Muscle of back (tissue), 3 donors: ENCODE measurements at regions not wholly inside any gene's neighbourhood (a gene's known extent, or its start where the extent isn't known, plus 50 kb on each side); places are given as distances from the start of the nearest gene placed in this dataset.
"Not testable (repeated sequence)": the region's sequence is repeated elsewhere in the genome, so short reads cannot be mapped to it uniquely, and the experiment has no call there.

Experiments
- DNase-seq, 3 donors: peaks; one replicate each; pipeline versions ENCODE4 v3.0.0 to v3.0.0-alpha.2; 2013

DNA sequence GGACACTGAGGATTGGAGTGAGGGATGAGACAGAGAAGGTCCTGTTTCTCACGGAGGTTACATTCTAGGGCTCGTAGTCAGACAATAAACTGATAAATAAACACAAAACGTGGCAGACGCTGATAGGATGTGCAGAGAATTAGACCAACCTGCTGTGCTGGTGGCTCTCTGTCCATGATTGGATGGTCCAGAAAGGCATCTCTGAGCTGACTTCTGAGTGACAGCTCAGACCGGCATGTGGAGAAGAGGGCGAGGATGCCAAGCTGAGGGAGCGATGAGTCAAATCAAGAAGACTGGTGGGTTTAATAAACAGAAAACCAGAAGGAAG, 132.3 kb upstream of the TAF11L2 start:
- DNase-seq = no peak

DNA sequence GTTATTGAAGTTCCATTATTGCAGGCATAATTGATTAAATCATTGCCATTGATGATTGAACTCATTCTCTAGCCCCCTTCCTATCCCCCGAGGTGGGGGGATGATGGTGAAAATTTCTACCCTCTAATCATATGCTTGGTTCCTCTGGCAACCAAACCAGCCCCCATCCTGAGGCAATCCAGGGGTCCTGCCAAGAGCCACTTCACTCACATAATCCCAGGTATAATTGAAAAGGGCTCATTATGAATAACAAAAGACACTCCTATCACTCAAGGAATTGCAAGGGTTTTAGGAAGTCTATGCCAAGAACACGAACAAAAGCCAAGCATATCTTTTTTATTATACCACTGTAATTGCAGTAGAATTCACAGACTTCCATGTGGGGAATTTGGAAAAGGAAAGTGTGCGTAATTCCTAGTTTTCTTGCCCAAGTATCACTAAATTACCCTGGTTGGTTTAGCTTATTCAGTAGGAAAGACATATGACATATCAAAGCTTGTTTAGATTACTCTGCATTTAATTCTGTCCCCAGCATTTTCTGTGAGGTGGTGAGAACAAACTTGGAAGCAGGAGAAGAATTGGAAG, 130.7 kb upstream of the TAF11L2 start:
- DNase-seq = no peak

DNA sequence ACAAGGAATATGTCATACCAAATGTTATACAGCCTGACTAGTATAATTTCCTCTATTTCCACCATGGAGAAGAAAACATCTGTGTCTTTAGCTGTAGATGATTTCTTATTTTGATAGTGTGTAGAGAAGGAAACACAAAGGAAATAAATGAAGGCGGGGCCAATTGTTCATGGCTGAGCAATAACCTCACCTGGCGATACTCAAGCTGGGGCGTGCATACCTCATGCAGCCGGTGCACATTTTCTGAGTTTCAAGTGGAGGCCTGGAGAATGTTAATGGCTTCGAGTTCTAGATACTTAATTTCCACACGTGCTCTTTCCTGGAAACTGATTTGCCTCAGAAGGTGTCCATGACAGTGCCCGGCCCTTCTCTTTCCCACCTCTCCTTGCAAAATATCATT, 127.4 kb upstream of the TAF11L2 start:
- no peak for DNase-seq

DNA sequence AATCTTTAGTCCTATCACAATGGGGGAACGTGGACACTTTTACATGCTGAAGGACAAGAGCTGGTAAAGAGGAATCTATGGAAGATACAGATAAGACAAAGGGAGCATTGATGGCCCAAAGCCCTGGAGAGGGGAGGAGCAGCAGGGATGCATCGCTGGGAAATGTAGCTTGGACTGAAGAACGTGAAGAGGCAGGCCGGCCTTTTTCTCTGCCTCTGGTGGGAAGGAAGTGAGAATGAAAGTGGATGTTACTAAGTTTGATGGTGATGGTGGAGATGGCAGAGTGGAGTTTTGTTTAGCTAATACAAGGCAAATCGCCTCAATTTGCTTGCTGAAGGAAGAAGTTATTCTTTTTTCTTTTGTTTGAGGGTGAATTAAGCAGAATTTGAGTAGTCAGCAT, 124.6 kb upstream of the TAF11L2 start:
- no peak for DNase-seq

DNA sequence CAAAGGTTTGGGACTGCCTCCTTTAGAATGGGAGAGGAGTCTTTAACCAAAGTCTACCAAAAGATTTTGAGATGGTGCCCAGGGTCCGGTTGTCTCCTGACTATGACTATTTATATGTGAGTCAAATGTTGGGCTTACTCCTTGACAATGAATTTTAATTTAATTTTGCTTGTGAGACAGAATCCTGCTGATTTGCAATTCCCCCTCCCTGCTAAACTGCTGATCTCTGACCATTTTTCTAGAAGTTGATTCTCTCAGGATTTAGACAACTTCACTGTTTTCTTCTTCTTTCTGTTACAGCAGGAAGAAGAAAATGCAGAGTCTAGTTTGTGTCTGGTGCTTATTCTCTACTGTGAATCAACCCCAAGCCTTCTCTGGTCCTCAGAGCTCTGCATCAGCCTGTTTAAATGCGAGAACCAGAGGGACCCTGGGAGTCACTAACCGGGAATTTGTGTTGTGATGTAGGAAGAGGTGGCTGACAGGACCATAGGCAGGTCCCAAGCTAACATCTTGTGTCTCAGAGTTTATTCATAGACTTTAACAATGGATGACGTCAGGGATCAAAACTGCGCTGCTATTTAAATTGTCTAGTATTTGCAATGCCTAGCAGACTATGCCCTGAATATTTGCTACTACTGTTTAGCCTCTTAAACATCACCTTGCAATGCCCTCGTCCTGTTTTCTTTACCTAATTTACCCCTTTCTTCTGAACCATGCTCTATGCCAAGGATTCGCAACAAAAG, 124.0 kb upstream of the TAF11L2 start:
- DNase-seq = no peak

DNA sequence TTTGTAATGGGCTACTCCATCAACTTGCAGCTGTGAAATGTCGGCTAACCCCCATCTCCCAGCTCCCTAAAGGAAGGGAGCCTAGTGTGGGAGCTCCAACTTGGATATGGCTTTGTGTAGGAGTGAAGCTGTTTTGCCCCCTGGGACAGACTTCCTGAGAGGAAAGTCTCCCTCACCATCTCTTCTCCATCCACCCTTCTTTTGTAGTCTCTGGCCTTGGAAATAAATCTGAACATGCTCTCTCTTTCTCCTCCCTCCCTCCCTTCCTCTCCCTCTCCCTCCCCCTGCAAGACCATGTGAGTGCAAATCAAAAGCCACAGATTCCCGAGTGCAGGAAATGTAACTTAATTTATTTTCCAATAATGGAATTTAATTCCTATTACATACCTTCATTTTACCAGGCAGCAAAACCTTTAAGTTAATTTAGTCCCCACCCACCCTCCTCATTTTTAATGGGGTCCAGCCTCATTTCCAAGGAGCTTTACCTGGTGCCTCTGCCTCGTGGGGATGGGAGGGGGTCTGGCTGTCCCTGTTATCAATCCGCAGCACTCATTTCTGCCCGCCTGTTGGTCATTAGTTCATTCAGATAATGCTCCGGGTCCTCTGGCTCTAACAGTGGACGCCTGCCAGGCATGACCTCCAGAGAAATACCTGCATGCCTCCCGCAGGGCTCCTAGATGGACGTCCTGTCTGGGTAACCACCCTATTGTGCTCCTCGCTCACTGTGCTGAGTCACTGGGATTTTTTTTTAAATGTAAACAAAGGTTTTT, 122.9 kb upstream of the TAF11L2 start:
- DNase-seq = no peak

DNA sequence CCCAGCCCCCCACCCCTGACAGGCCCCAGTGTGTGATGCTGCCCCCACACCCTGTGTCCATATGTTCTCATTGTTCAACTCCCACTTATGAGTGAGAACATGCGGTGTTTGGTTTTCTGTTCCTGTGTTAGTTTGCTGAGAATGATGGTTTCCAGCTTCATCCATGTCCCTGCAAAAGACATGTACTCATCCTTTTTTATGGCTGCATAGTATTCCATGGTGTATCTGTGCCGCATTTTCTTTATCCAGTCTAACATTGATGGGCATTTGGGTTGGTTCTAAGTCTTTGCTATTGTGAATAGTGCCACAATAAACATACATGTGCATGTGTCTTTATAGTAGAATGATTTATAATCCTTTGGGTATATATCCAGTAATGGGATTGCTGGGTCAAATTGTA, 122.1 kb upstream of the TAF11L2 start:
- not testable (repeated sequence) for DNase-seq

DNA sequence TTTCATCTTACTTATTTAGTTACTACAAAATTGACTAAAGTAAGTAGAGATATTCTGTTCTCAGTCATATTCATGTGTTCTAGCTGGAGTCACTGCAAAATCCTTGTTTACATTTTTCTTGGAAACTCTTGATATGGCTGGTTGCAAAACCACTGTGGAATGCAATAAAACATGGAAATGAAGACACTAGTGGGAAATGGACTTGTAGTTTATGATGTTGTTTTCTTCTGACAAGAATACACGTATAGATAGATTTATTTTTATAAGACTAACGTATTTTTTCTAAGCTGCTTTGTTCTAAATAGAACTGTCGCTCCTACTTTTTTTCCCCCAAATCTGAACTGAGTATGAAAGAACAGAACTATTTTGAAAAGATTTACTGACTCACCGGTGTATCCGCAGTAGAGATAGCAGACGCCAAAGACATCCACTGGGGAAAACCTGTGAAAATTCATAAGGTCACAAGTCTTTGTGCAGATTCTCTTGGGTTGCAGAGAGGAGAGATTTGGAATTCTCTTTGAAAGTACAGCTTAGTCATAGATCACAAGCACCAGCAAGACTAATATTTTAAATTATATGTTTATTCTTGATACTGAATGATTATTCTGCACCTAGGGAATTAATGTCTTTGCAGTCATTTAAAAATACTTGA, 119.6 kb upstream of the TAF11L2 start:
- peak in 2 of 3 donors; percentile 41 to 57 for DNase-seq

DNA sequence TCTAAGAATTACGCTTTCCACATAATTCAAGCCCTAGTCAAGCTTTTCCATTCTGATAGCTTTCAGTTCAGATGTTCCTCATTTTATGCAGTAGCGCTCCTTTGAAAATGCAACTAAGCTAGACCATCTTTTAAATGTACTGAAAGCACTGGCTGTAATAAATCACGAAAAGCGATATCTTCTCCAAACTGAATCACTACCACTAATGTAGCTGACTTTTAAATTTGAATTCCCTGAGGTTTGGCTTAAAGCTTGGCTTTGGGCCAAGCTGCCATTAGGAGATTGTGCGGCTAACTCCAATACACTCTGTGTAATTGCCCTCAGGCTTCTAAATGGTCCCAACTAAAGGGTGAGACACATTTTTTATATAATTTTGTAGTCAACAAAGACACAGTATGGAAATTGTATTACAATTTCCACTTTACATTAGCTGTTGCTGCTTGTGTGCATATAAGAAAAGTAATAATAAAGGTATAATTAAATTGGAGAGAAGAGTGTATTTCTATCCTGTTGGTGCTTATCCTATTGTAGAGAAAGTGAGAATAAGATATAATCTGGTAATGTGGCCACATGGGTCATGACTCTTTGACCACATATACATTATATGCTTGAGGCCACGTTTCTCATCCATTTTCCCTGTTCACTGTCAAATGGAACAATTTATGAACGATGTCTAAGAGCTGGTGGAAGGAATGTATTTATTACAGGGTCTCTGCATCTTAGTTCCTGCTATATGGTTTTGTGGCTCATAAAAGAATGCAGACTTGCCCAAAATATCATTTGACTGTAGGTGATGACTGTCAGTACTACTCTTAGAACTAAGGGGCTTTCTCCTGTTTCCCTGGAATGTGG, 118.7 kb upstream of the TAF11L2 start:
- DNase-seq = peak in 2 of 3 donors; percentile 47 to 63

DNA sequence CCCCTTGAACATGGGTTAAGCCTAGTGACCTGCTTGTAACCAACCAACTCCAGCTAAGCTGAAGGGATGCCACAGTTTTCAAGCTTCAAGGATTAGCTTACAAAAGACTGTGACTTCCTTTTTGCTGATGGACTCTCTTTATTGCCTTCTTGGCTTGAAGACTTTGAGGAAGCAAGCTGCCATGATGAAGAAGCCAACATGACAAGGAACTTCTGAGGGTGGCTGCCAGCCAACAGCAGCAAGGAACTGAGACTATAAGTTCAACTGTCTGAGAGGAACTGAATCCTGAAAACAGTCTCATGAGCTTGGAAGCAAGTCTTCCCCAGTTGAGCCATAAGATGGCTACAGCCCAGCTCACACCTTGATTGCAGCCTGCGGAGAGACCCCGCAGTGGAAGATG, 116.1 kb upstream of the TAF11L2 start:
- peak in 1 of 3 donors; percentile 15 for DNase-seq

DNA sequence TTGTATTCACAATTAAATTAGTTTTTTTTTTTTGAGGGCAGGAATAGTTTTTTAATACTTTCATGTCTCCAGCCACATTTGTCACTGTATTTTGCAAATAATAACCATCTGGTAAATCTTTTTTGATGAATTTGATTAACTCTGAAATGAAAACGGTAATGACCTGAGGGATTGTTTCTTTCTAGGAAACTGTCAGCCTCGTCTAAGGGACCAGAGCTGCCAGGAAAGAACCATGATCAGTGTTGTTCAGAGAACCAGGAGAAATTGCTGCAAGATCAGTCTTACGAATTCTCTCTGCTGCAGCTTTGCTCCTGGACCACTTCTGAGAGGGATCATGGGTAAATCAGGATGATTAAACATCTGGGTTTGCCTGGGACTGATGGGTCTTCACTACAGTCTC, 114.5 kb upstream of the TAF11L2 start:
- no peak for DNase-seq

DNA sequence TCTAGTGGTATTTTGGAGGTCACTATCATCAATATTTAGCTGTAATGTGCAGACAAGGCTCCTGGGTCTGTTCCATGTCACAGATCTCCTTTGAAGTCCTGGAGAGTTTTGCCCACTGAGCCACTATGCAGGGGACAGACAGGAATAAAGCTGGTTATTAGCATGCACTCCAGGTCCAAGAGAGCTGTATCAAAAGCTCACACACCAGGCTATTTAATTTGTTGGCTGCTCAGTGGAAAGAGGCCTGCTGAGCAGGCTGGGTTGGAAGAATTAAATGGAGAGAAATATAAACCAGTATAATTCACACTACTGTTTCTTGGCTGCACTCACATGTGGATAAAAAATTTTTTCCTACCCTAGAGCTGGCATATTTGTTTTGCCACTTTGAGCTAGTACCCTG, 113.8 kb upstream of the TAF11L2 start:
- no peak for DNase-seq

DNA sequence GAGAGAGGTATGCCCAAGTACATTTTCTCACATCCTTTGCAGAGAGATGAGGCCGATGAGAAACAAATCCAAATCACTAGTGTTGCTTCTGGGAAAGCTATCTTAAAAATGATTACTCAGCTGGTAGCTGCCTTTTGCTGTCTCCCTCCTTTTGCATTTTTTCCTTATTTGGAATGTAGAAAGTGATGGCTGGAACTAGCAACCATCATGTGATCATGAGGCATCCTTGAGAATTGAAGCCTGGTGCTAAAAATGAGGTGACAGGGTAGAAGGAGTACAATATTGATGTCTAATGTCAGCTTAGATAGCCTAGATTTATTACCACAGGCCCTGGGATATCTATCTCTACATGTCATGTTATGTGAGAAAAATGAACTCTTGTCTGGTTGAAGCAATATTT, 109.3 kb upstream of the TAF11L2 start:
- no peak for DNase-seq

DNA sequence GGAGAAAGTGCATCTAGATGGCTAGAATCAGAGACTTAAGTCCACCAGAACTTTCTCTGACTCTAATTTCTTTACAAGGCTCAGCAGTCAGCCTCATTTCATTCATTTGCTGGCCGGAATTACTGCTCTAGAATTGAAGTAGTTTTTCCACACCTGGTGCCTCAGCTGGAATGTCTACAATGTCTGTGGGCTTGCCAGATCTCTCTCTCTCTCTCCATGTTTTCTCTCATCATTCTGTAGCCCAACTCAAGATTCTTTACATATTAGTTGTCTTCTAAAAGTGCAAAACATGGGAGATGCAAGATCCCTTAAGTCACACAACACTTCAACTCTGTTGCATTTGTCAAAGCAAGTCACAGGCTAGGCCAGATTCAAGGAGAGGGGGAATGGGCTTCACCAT, 103.9 kb upstream of the TAF11L2 start:
- DNase-seq = no peak

DNA sequence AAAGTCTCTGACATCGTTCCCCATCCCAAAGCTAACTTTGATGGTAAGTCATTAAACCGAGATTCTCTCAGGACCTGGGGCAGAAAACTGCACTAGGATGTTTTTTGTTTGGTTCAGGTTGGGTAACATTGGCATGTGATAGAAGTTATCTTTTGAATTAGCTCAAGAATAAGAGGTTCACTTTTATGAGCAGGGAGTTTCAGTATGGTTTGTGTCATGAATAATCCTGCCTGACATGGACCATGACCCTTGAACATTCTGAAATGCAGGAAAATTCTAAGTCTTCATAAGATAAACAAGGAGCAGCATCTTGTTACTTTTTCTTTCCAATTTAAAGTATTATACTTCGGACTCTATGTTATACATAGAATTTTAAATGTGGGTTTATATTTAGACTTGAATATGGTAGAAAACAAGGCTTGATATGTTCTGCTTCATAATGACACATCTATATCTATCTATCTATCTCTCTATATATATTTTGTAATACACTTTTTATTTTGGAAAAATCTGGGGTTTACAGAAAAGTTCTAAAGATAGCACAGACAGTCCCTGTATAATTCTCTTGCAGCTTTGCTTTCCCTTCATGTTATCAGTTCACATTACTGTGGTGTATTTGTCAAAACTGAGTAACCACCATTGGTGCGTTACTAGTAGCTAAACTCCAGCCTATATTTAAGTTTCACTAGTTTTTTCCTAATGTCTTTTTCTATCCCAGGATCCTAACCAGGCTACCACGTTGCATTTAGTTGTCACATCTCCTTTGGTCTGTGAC, 102.7 kb upstream of the TAF11L2 start:
- no peak for DNase-seq

DNA sequence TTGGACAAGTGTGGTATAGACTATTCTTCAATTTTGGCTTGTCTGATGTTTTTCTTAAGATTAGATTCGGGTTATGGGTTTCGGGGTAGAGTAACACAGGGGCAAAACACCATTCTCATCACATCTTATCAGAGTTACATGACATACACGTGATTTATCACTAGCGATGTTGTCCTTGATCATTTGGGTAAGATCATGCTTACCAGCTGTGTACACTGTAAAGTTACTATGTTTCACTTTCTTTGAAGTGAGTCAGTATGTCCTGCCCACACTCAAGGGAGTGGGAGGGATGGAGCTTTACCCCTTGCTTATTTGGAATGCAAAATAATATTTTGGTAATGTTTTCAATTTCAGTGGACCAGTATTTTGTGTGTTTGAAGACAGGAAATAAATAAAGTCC, 101.8 kb upstream of the TAF11L2 start:
- no peak for DNase-seq

DNA sequence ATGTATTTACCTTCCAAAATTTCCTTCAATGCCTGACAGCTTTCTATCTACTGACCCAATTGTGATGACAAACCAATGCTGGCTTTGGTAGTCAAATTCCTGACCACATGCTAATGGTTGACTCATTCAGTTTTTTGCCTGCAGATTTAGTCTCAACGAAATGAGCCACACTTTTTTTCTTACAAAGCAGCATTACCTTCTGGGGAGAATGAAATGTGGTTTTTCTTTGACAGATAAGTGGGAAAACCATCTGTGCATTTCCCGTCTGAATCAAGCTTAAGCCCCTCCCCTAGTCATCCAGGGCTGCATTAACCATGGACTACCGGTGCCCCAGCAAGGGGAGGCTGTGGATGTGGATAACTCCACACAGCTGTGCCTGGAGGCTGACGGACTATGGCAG, 99.6 kb upstream of the TAF11L2 start:
- peak in 1 of 3 donors; percentile 91 for DNase-seq

DNA sequence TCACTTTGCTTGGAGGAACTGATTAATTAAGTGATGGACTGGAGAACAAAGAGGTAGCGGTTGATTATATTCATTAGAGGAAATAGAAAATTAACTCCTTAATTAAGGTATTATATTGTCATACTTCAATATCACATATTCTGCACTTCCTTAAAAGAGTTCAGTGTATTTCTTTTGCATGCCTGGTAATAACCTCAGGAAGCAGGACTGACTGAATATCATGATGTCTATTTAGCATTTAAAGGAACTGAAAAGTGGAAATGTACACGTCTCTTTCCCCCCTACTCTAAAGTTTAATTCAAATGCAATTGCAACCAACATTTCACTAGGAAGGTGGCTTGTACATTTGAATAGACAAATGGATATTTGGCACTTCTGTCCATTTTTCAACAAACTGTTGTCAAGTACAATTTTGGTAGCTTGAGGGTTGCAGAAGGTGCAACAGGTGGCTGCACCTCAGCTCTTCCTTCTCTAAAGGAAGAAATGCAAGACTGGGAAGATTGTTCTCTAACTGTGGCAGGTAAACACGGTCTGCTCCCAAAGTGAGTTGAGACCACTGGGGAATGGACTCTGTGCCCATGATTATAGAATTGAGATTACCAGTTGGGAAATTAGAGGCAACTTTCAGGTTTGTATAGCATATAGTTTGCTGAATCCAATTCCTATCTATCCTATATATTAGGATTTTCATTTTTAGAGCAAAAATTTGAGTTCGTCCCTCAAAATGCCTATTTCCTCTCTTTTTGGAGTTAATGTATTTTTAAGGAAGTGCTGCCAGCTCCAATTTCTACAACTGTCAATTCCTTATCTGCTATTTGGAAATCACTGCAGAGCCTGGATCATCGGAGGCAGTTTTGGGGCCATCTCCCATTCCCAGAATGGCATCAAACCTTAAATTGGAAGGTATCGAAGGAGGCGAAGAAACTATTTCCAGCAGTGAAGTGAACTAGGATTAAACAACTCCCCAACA, 98.9 kb upstream of the TAF11L2 start:
- DNase-seq = no peak

DNA sequence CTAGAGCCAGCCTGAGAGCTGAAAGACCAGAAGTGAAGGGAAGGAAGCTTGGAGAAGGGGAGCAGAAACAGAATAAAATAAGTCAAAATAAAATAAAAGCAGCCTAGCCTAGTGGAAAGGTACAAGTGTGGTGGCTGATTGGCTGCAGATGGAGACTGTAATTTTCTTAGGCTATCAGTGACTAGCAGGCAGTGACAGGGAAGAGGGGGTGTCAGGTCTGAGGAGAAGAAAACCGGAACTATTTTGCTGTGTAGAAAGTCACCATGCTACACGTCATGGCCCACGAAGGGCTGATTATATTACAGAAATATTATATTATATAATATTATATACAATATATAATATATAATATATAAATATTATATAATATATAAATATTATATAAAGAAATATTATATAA, 98.1 kb upstream of the TAF11L2 start:
- no peak for DNase-seq
